T-helper 1 cell treated with Interleukin-12 subunit alpha and Interleukin-12 subunit beta and Interleukin-4 antibody, amounts not matched to agents 30 ng/mL and 1 ng/mL, for 36 hours (primary cell): ENCODE measurements at regions not wholly inside any gene's neighbourhood (a gene's known extent, or its start where the extent isn't known, plus 50 kb on each side); places are given as distances from the start of the nearest gene placed in this dataset.
"Not testable (repeated sequence)": the region's sequence is repeated elsewhere in the genome, so short reads cannot be mapped to it uniquely, and the experiment has no call there.

ENCODE experiments used
- intact Hi-C: fragments of 100-400 bp; cut with micrococcal nuclease; formaldehyde crosslinking; loops from one replicate; pipeline ENCODE4 v1.15.1; 2024

GRCh38 chr6:27644528-27644927, 171.6 kb upstream of the ZNF184 start:
- intact Hi-C loops, result no loop called here

- intact Hi-C loops, result no loop called here
Observed at GRCh38 chr6:27642744-27643456, 170.0 kb upstream of the ZNF184 start.

- intact Hi-C loops, result not testable (repeated sequence)
Observed at GRCh38 chr6:27635886-27636285, 163.0 kb upstream of the ZNF184 start.

GRCh38 chr6:27633221-27633688, 160.3 kb upstream of the ZNF184 start:
- intact Hi-C loops, result not testable (repeated sequence)

GRCh38 chr6:27631609-27631916, 158.7 kb upstream of the ZNF184 start:
- intact Hi-C loops, result no loop called here

GRCh38 chr6:27630727-27631608, 158.1 kb upstream of the ZNF184 start:
- intact Hi-C loops, result no loop called here

GRCh38 chr6:27624694-27625262, 151.9 kb upstream of the ZNF184 start:
- intact Hi-C loops, result no loop called here

GRCh38 chr6:27623103-27623502, 150.2 kb upstream of the ZNF184 start:
- intact Hi-C loops, result no loop called here

GRCh38 chr6:27619436-27619835, 146.5 kb upstream of the ZNF184 start:
- intact Hi-C loops, result no loop called here

GRCh38 chr6:27617700-27618689, 145.1 kb upstream of the ZNF184 start:
- intact Hi-C loops, result no loop called here

- intact Hi-C loops, result no loop called here
Observed at GRCh38 chr6:27617046-27617687, 144.3 kb upstream of the ZNF184 start.

GRCh38 chr6:27616328-27617045, 143.6 kb upstream of the ZNF184 start:
- intact Hi-C loops, result no loop called here

- intact Hi-C loops, result no loop called here
Observed at GRCh38 chr6:27611451-27611850, 138.5 kb upstream of the ZNF184 start.

- intact Hi-C loops, result loop anchor here (1.0 to 5.0 kb wide), 8 partner anchors 58 to 447 kb away; no protein-coding TSS in a partner anchor
Observed at GRCh38 chr6:27608916-27609883, 136.3 kb upstream of the ZNF184 start.

- intact Hi-C loops, result loop anchor here (5.0 kb wide), 3 partner anchors 62 to 297 kb away; no protein-coding TSS in a partner anchor
Observed at GRCh38 chr6:27605401-27606342, 132.8 kb upstream of the ZNF184 start.

GRCh38 chr6:27604986-27605385, 132.1 kb upstream of the ZNF184 start:
- intact Hi-C loops, result loop anchor here (5.0 kb wide), 3 partner anchors 62 to 297 kb away; no protein-coding TSS in a partner anchor

GRCh38 chr6:27601668-27602254, 128.9 kb upstream of the ZNF184 start:
- intact Hi-C loops, result loop anchor here (1.0 kb wide), 1 partner anchor 9 kb away; no protein-coding TSS in a partner anchor
